Suprapubic skin (tissue), 4 donors: ENCODE measurements at regions not wholly inside any gene's neighbourhood (a gene's known extent, or its start where the extent isn't known, plus 50 kb on each side); places are given as distances from the start of the nearest gene placed in this dataset.

Experiments
- DNase-seq, 2 donors: peaks; one replicate each; pipeline ENCODE4 v3.0.0-alpha.2; 2019; ENCODE audit warnings: low spot score in 2 of 2
- H3K27ac ChIP-seq: fragments of 200-600 bp; sonication (generic); one replicate; pipeline ENCODE4 v1.5.1; 2019
- H3K27me3 ChIP-seq: fragments of 200-600 bp; sonication (generic); one replicate; pipeline ENCODE4 v1.5.1; 2019
- H3K36me3 ChIP-seq: fragments of 200-600 bp; sonication (generic); one replicate; pipeline ENCODE4 v1.5.1; 2019
- H3K4me1 ChIP-seq: fragments of 200-600 bp; sonication (generic); one replicate; pipeline ENCODE4 v1.5.1; 2019
- H3K4me3 ChIP-seq: fragments of 200-600 bp; sonication (generic); one replicate; pipeline ENCODE4 v1.5.1; 2019; ENCODE audit warnings: mild to moderate bottlenecking
- H3K9me3 ChIP-seq: fragments of 200-600 bp; sonication (generic); one replicate; pipeline ENCODE4 v1.5.1; 2019
- EP300 ChIP-seq: sonication (generic); formaldehyde crosslinking; IDR thresholded peaks from one replicate; pipeline ENCODE4 v1.6.1; 2017; ENCODE audit warnings: antibody characterized with exemption
- POLR2A ChIP-seq, 2 donors: fragments of 450-650 bp; IDR thresholded peaks; one replicate each; pipeline ENCODE4 v1.6.1; 2017; ENCODE audit warnings: antibody characterized with exemption in 2 of 2, mild to moderate bottlenecking in 2 of 2, moderate library complexity in 2 of 2
- POLR2AphosphoS5 ChIP-seq, 3 donors: sonication (generic); formaldehyde crosslinking; IDR thresholded peaks; one replicate each; pipeline ENCODE4 v1.6.1; 2017; ENCODE audit warnings: antibody characterized with exemption in 3 of 3
- WGBS: methylation state at CpG from one replicate; pipeline ENCODE4 v1.1.5; 2018; 5-methylcytosine and 5-hydroxymethylcytosine counted together
- TF ChIP-seq, protein P1 (sequence below), 2 donors: fragments of 200-600 bp in 1 of 2; fragments of 450-650 bp in 1 of 2; sonication (generic) in 1 of 2; IDR thresholded peaks; one replicate each; pipeline ENCODE4 v1.5.1; 2016 to 2019; ENCODE audit warnings: antibody characterized with exemption in 2 of 2, mild to moderate bottlenecking in 1 of 2, moderate library complexity in 1 of 2

DNA sequence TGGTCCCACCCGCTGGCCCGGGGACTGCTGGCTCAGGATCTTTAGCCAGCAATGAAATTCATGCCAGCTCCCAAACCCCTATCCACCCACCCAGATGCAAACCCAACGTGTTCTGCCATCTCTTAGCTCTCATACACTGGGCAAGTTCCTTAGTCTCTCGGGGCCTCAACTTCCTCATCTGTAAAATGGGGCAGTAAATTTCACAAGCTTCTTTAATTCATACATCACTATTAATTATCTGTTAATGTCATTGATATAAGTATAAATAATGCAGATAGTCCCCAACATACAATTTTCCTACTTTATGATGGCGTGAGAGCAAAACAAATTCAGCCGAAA, 398.7 kb downstream of the SOX9 start:
- Histone ChIP-seq H3K27me3 (peaks cover 4% of the 10 kb centered on the region), H3K27ac (no peak overlapping the region)

DNA sequence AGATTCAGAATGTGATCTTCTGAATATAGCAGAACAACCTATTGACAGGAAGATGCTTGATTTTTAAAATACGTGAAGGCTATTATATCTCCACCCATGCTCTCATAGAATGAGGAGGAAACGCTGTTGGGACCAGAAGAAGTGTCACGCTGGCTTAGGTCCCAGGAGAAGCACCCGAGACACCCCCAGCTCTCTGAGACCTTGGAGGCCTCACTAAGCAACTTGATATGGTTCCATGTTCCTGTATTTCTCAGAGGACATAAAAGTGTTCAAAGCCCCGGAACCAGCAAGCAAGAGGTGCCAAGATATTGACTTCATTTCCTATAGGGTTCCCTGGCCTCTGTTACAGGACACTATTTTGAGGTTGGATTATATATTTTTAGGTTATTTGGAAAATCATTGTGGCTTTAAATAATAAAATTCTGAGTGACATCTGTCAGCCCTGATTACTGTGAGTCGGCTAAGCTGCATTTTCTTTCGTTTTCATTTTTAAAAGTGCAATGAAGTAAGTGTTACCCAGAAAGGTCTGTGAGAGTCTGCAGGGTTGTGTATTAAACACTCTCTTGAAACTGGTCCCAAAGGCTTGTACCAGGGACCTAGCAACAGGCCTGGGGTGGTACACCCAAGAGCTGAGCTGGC, 400.0 kb downstream of the SOX9 start:
- Histone ChIP-seq H3K27ac (no peak overlapping the region), H3K4me1 (peaks cover 10% of the 10 kb centered on the region)

More for the DNA sequence above, 398.7 kb downstream of the SOX9 start:
- no peak for DNase-seq
- H3K9me3 ChIP-seq: no peaks in the 10 kb centered on the region
- H3K4me1 ChIP-seq: peaks cover 14% of the 10 kb centered on the region
- no peaks in the 10 kb centered on the region for H3K36me3 ChIP-seq
- TF ChIP-seq, protein P1, sequence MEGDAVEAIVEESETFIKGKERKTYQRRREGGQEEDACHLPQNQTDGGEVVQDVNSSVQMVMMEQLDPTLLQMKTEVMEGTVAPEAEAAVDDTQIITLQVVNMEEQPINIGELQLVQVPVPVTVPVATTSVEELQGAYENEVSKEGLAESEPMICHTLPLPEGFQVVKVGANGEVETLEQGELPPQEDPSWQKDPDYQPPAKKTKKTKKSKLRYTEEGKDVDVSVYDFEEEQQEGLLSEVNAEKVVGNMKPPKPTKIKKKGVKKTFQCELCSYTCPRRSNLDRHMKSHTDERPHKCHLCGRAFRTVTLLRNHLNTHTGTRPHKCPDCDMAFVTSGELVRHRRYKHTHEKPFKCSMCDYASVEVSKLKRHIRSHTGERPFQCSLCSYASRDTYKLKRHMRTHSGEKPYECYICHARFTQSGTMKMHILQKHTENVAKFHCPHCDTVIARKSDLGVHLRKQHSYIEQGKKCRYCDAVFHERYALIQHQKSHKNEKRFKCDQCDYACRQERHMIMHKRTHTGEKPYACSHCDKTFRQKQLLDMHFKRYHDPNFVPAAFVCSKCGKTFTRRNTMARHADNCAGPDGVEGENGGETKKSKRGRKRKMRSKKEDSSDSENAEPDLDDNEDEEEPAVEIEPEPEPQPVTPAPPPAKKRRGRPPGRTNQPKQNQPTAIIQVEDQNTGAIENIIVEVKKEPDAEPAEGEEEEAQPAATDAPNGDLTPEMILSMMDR (IDR thresholded peaks at IDR 0.05): no peak
- no peak for TF ChIP-seq EP300
- TF ChIP-seq POLR2AphosphoS5 (IDR thresholded peaks at IDR 0.05): no peak
- TF ChIP-seq POLR2A (IDR thresholded peaks at IDR 0.05): no peak
- H3K4me3 ChIP-seq: no peak overlapping the region
- 88% methylated on average over 6 of the region's 6 CpGs for WGBS

GRCh38 chr17:72523491-72523890, 402.7 kb downstream of the SOX9 start:
- H3K36me3 ChIP-seq: no peaks in the 10 kb centered on the region
- no peak overlapping the region for H3K4me3 ChIP-seq
- H3K27me3 ChIP-seq: peaks cover 4% of the 10 kb centered on the region
- DNase-seq: no peak
- no peak overlapping the region for H3K27ac ChIP-seq
- H3K4me1 ChIP-seq: no peaks in the 10 kb centered on the region
- no peak for TF ChIP-seq POLR2A (IDR thresholded peaks at IDR 0.05)
- no peak for TF ChIP-seq EP300
- no peak for TF ChIP-seq POLR2AphosphoS5 (IDR thresholded peaks at IDR 0.05)
- TF ChIP-seq, protein P1 (IDR thresholded peaks at IDR 0.05): no peak
- no peaks in the 10 kb centered on the region for H3K9me3 ChIP-seq
- WGBS: 73% methylated on average over 5 of the region's 5 CpGs

More for the DNA sequence above, 400.0 kb downstream of the SOX9 start:
- H3K9me3 ChIP-seq: no peaks in the 10 kb centered on the region
- TF ChIP-seq POLR2AphosphoS5 (IDR thresholded peaks at IDR 0.05) (no peak), EP300 (no peak), POLR2A (IDR thresholded peaks at IDR 0.05) (no peak)
- TF ChIP-seq, protein P1 (IDR thresholded peaks at IDR 0.05): no peak
- H3K4me3 ChIP-seq: no peak overlapping the region
- DNase-seq: no peak
- WGBS: 80% methylated on average over 7 of the region's 7 CpGs
- no peaks in the 10 kb centered on the region for H3K36me3 ChIP-seq
- H3K27me3 ChIP-seq: peaks cover 4% of the 10 kb centered on the region

GRCh38 chr17:72525225-72526015, 404.6 kb downstream of the SOX9 start:
- no peak overlapping the region for H3K4me3 ChIP-seq
- H3K36me3 ChIP-seq: no peaks in the 10 kb centered on the region
- H3K9me3 ChIP-seq: no peaks in the 10 kb centered on the region
- 48% methylated on average over 5 of the region's 5 CpGs for WGBS
- H3K27ac ChIP-seq: no peak overlapping the region
- no peak for DNase-seq
- no peak for TF ChIP-seq POLR2AphosphoS5 (IDR thresholded peaks at IDR 0.05)
- TF ChIP-seq, protein P1 (IDR thresholded peaks at IDR 0.05): no peak
- H3K27me3 ChIP-seq: no peaks in the 10 kb centered on the region
- H3K4me1 ChIP-seq: no peaks in the 10 kb centered on the region

GRCh38 chr17:72526769-72527168, 405.9 kb downstream of the SOX9 start:
- no peak for DNase-seq
- H3K27me3 ChIP-seq: no peaks in the 10 kb centered on the region
- TF ChIP-seq EP300: no peak
- TF ChIP-seq, protein P1 (IDR thresholded peaks at IDR 0.05): no peak
- no peak for TF ChIP-seq POLR2AphosphoS5 (IDR thresholded peaks at IDR 0.05)
- TF ChIP-seq POLR2A (IDR thresholded peaks at IDR 0.05): no peak
- H3K36me3 ChIP-seq: no peaks in the 10 kb centered on the region
- H3K9me3 ChIP-seq: no peaks in the 10 kb centered on the region
- H3K4me1 ChIP-seq: no peaks in the 10 kb centered on the region
- WGBS: 65% methylated on average over 8 of the region's 8 CpGs
- no peak overlapping the region for H3K4me3 ChIP-seq
- H3K27ac ChIP-seq: no peak overlapping the region
